HEK293T (cell line): ENCODE measurements at regions not wholly inside any gene's neighbourhood (a gene's known extent, or its start where the extent isn't known, plus 50 kb on each side); places are given as distances from the start of the nearest gene placed in this dataset.

ENCODE experiments used
- ARNT ChIP-seq: fragments of 450-650 bp; IDR thresholded peaks from 2 replicates; pipeline ENCODE4 v1.6.1; 2017; ENCODE audit warnings: mild to moderate bottlenecking
- BHLHE40 ChIP-seq: fragments of 450-650 bp; IDR thresholded peaks from 2 replicates; pipeline ENCODE4 v1.6.1; 2016; ENCODE audit warnings: mild to moderate bottlenecking, moderate library complexity, borderline replicate concordance
- CTBP1 ChIP-seq: fragments of 450-650 bp; IDR thresholded peaks from 2 replicates; pipeline ENCODE4 v1.6.1; 2016; ENCODE audit warnings: borderline replicate concordance
- ELF4 ChIP-seq: fragments of 450-650 bp; IDR thresholded peaks from 2 replicates; pipeline ENCODE4 v1.6.1; 2017; ENCODE audit warnings: antibody characterized with exemption
- FOXA1 ChIP-seq: fragments of 450-650 bp; IDR thresholded peaks from 2 replicates; pipeline ENCODE4 v1.6.1; 2016; ENCODE audit warnings: mild to moderate bottlenecking
- FOXM1 ChIP-seq: fragments of 450-650 bp; IDR thresholded peaks from 2 replicates; pipeline ENCODE4 v1.6.1; 2017; ENCODE audit warnings: mild to moderate bottlenecking, borderline replicate concordance
- HDGF ChIP-seq: fragments of 450-650 bp; IDR thresholded peaks from 2 replicates; pipeline ENCODE4 v1.6.1; 2017; ENCODE audit warnings: antibody characterized with exemption, borderline replicate concordance
- NFRKB ChIP-seq: fragments of 450-650 bp; IDR thresholded peaks from 2 replicates; pipeline ENCODE4 v1.6.1; 2016; ENCODE audit warnings: mild to moderate bottlenecking, moderate library complexity
- SP1 ChIP-seq: fragments of 450-650 bp; IDR thresholded peaks from 2 replicates; pipeline ENCODE4 v1.6.1; 2017
- TARDBP ChIP-seq: fragments of 450-650 bp; IDR thresholded peaks from 2 replicates; pipeline ENCODE4 v1.6.1; 2016
- TF ChIP-seq, protein P1 (sequence below): fragments of 450-650 bp; IDR thresholded peaks from 2 replicates; pipeline ENCODE4 v1.6.1; 2016

GRCh38 chr13:88857256-88857655 is 1186.1 kb downstream of the SLITRK5 start:
- TF ChIP-seq FOXM1 (no peak), SP1 (no peak), ELF4 (no peak), HDGF (no peak), ARNT (no peak), FOXA1 (no peak), CTBP1 (no peak), NFRKB (no peak), TARDBP (no peak), BHLHE40 (no peak)
- TF ChIP-seq, protein P1, sequence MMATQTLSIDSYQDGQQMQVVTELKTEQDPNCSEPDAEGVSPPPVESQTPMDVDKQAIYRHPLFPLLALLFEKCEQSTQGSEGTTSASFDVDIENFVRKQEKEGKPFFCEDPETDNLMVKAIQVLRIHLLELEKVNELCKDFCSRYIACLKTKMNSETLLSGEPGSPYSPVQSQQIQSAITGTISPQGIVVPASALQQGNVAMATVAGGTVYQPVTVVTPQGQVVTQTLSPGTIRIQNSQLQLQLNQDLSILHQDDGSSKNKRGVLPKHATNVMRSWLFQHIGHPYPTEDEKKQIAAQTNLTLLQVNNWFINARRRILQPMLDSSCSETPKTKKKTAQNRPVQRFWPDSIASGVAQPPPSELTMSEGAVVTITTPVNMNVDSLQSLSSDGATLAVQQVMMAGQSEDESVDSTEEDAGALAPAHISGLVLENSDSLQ: no peak
